Ishikawa (cell line): ENCODE measurements at regions not wholly inside any gene's neighbourhood (a gene's known extent, or its start where the extent isn't known, plus 50 kb on each side); places are given as distances from the start of the nearest gene placed in this dataset.

Experiments
- CEBPB ChIP-seq: IDR thresholded peaks from 2 replicates; pipeline ENCODE4 v1.6.1; 2012
- CREB1 ChIP-seq: IDR thresholded peaks from 2 replicates; pipeline ENCODE4 v1.6.1; 2012; ENCODE audit warnings: low read depth
- EGR1 ChIP-seq: IDR thresholded peaks from 2 replicates; pipeline ENCODE4 v1.6.1; 2012
- EP300 ChIP-seq: IDR thresholded peaks from 2 replicates; pipeline ENCODE4 v1.6.1; 2012; ENCODE audit warnings: borderline replicate concordance
- FOXM1 ChIP-seq: IDR thresholded peaks from 2 replicates; pipeline ENCODE4 v1.6.1; 2012; ENCODE audit warnings: low read depth, borderline replicate concordance
- MAX ChIP-seq: IDR thresholded peaks from 2 replicates; pipeline ENCODE4 v1.6.1; 2012
- NFIC ChIP-seq: IDR thresholded peaks from 2 replicates; pipeline ENCODE4 v1.6.1; 2012
- RAD21 ChIP-seq: IDR thresholded peaks from 2 replicates; pipeline ENCODE4 v1.6.1; 2012; ENCODE audit warnings: low read depth
- REST ChIP-seq: IDR thresholded peaks from 2 replicates; pipeline ENCODE4 v1.6.1; 2012; ENCODE audit warnings: low read depth, mild to moderate bottlenecking
- TAF1 ChIP-seq: IDR thresholded peaks from 2 replicates; pipeline ENCODE4 v1.6.1; 2012; ENCODE audit warnings: low read depth, mild to moderate bottlenecking
- TCF12 ChIP-seq: IDR thresholded peaks from 2 replicates; pipeline ENCODE4 v1.6.1; 2012; ENCODE audit warnings: low read depth
- TEAD4 ChIP-seq: IDR thresholded peaks from 2 replicates; pipeline ENCODE4 v1.6.1; 2012
- USF1 ChIP-seq: IDR thresholded peaks from 2 replicates; pipeline ENCODE4 v1.6.1; 2012
- YY1 ChIP-seq: IDR thresholded peaks from 2 replicates; pipeline ENCODE4 v1.6.1; 2012; ENCODE audit warnings: low read depth
- ZBTB7A ChIP-seq: IDR thresholded peaks from 2 replicates; pipeline ENCODE4 v1.6.1; 2012; ENCODE audit warnings: low read depth

GRCh38 chr3:25019506-25019905, 408.6 kb upstream of the RARB start:
- no peak for TF ChIP-seq CEBPB
- TF ChIP-seq NFIC = no peak
- no peak for TF ChIP-seq TCF12
- TF ChIP-seq EGR1 = no peak
- no peak for TF ChIP-seq TEAD4
- TF ChIP-seq USF1 = no peak
- TF ChIP-seq YY1 = no peak
- no peak for TF ChIP-seq MAX
- TF ChIP-seq EP300 = no peak
- no peak for TF ChIP-seq CREB1
- no peak for TF ChIP-seq TAF1
- no peak for TF ChIP-seq REST
- no peak for TF ChIP-seq FOXM1
- no peak for TF ChIP-seq RAD21
- no peak for TF ChIP-seq ZBTB7A

GRCh38 chr3:25021816-25022215, 406.2 kb upstream of the RARB start:
- TF ChIP-seq RAD21 (peak; percentile 37; the same call in 1 of the 2 replicates), ZBTB7A (no peak), MAX (no peak), REST (no peak)

- no peak for TF ChIP-seq TEAD4
- no peak for TF ChIP-seq FOXM1
- no peak for TF ChIP-seq TCF12
- no peak for TF ChIP-seq CEBPB
These were observed 404.2 kb upstream of the RARB start for GRCh38 chr3:25023876-25024275.

- no peak for TF ChIP-seq CREB1
- no peak for TF ChIP-seq USF1
These were observed 402.8 kb upstream of the RARB start for GRCh38 chr3:25025236-25025635.

- TF ChIP-seq EP300 (no peak), TEAD4 (no peak), CREB1 (no peak), FOXM1 (no peak), RAD21 (no peak), MAX (no peak), YY1 (no peak)
These were observed 400.4 kb upstream of the RARB start for GRCh38 chr3:25027650-25028049.

GRCh38 chr3:25029820-25030219, 398.2 kb upstream of the RARB start:
- no peak for TF ChIP-seq EGR1

GRCh38 chr3:25032344-25032743, 395.7 kb upstream of the RARB start:
- no peak for TF ChIP-seq TCF12
- TF ChIP-seq EP300 = no peak
- TF ChIP-seq RAD21 = no peak
- TF ChIP-seq TAF1 = no peak
- no peak for TF ChIP-seq YY1
- no peak for TF ChIP-seq CREB1
- no peak for TF ChIP-seq NFIC
- no peak for TF ChIP-seq EGR1
